ENCODE measurements at regions not wholly inside any gene's neighbourhood (a gene's known extent, or its start where the extent isn't known, plus 50 kb on each side); places are given as distances from the start of the nearest gene placed in this dataset.

GRCh38 chr13:24008679-24009078 lies 111.4 kb upstream of the C1QTNF9B start:
- H4K8ac ChIP-seq (replicated peaks; ENCODE audit: insufficient read length, low read depth, low read length): no peak overlapping the region
- no peaks in the 10 kb centered on the region for H3K9me3 Mint-ChIP-seq
- WGBS (ENCODE audit: extremely low coverage, insufficient read length, low lambda C conversion rate): no CpG with 5 or more reads among the region's 3 CpGs
- no peak overlapping the region; the same call in 1 of the 2 replicates for H3K14ac ChIP-seq (ENCODE audit: insufficient read depth, low read length)
- H3K27ac Mint-ChIP-seq: no peak overlapping the region; a peak in 1 of 7 replicates
- H2BK120ac ChIP-seq (ENCODE audit: low read depth, low read length, poor library complexity, severe bottlenecking): no peak overlapping the region
- no peak overlapping the region for H3T11ph ChIP-seq (ENCODE audit: low read length)
- no peak for DNase-seq
- H2BK5ac ChIP-seq (ENCODE audit: insufficient read length, low read length): no peak overlapping the region
- no peak overlapping the region for H3K4me3 Mint-ChIP-seq
- H3K23ac ChIP-seq (ENCODE audit: insufficient read length, low read depth, low read length): no peak overlapping the region
- no peak for TF ChIP-seq CTCF (conservative IDR thresholded peaks at IDR 0.05)
- H3K23me2 ChIP-seq (ENCODE audit: insufficient read length, low read depth, low read length, poor library complexity, severe bottlenecking): no peaks in the 10 kb centered on the region
- H3K79me1 ChIP-seq (ENCODE audit: insufficient read depth, low read depth, low read length, poor library complexity, severe bottlenecking): no peaks in the 10 kb centered on the region
- no peak overlapping the region for H4K5ac ChIP-seq (ENCODE audit: insufficient read length, low read depth, low read length)
- no peak overlapping the region for H3K27ac ChIP-seq (ENCODE audit: insufficient read length, low read depth, low read length)
- H3K4ac ChIP-seq (ENCODE audit: low read depth, low read length): no peak overlapping the region
- H3K79me2 ChIP-seq (ENCODE audit: insufficient read depth, low read length): no peaks in the 10 kb centered on the region
- no peak overlapping the region for H3K9ac ChIP-seq (ENCODE audit: extremely low read depth, insufficient read length, low read length)
- H3K4me1 ChIP-seq (ENCODE audit: insufficient read depth, low read length): 0 out of 2 replicates have a peak, but pooled peaks cover 3% of the 10 kb centered on the region
- H2BK12ac ChIP-seq (ENCODE audit: insufficient read length, low read depth, low read length): no peak overlapping the region
- H3K4me2 ChIP-seq (ENCODE audit: insufficient read depth, insufficient read length, low read length): no peak overlapping the region
- no peak overlapping the region for H3K56ac ChIP-seq (ENCODE audit: insufficient read length, low read depth, low read length)
- H2AK5ac ChIP-seq (ENCODE audit: insufficient read length, low read length): no peak overlapping the region
- H3K18ac ChIP-seq (ENCODE audit: insufficient read length, low read depth, low read length): no peak overlapping the region
- no peaks in the 10 kb centered on the region; a peak in 2 of 7 replicates for H3K36me3 Mint-ChIP-seq (ENCODE audit: insufficient read depth in 1 of 3, low read depth in 3 of 3)
- H4K91ac ChIP-seq (ENCODE audit: insufficient read length, low read depth, low read length): no peak overlapping the region
- H2BK20ac ChIP-seq (ENCODE audit: low read depth, low read length, poor library complexity, severe bottlenecking): no peak overlapping the region
- H3K27me3 ChIP-seq (ENCODE audit: insufficient read depth, low read length): no peaks in the 10 kb centered on the region
- H4K20me1 ChIP-seq (ENCODE audit: control insufficient read depth, insufficient read depth, insufficient read length): no peaks in the 10 kb centered on the region
- H3K27me3 Mint-ChIP-seq (ENCODE audit: low read depth): no peaks in the 10 kb centered on the region; the same call in none of the 2 replicates
- H2BK15ac ChIP-seq (ENCODE audit: low read depth, low read length): no peak overlapping the region
- H3K9me3 ChIP-seq (ENCODE audit: control insufficient read depth, low read depth, low read length): no peaks in the 10 kb centered on the region
- no peak overlapping the region for H2AFZ ChIP-seq (ENCODE audit: low read length)
- peaks cover 15 to 19% of the 10 kb centered on the region in 2 experiments for H3K4me1 Mint-ChIP-seq
